Liver (tissue), 8 donors: ENCODE measurements at regions not wholly inside any gene's neighbourhood (a gene's known extent, or its start where the extent isn't known, plus 50 kb on each side); places are given as distances from the start of the nearest gene placed in this dataset.

Experiments
- DNase-seq: peaks from one replicate; pipeline ENCODE4 v3.0.0-alpha.2; 2017; ENCODE audit warnings: low spot score
- H3K27ac ChIP-seq, 2 donors: one replicate each; pipeline ENCODE4 v1.7.0; 2013; ENCODE audit warnings: inconsistent platforms in 2 of 2, low read length in 2 of 2, control low read depth in 1 of 2, low read depth in 1 of 2, mild to moderate bottlenecking in 1 of 2
- H3K27me3 ChIP-seq, 4 donors: one replicate each; pipeline versions ENCODE4 v1.6.1 to v1.7.0; 2013; ENCODE audit warnings: low read length in 3 of 4, inconsistent platforms in 1 of 4, mild to moderate bottlenecking in 1 of 4, moderate library complexity in 1 of 4; ENCODE audit not compliant: control insufficient read depth in 4 of 4, insufficient read depth in 4 of 4
- H3K36me3 ChIP-seq, 4 donors: one replicate each; pipeline versions ENCODE4 v1.6.1 to v1.7.0; 2013; ENCODE audit warnings: low read length in 3 of 4, mild to moderate bottlenecking in 3 of 4, low read depth in 1 of 4, moderate library complexity in 1 of 4; ENCODE audit not compliant: control insufficient read depth in 4 of 4, insufficient read depth in 3 of 4
- H3K4me1 ChIP-seq, 4 donors: one replicate each; pipeline versions ENCODE4 v1.6.1 to v1.7.0; 2013; ENCODE audit warnings: low read length in 3 of 4, mild to moderate bottlenecking in 3 of 4, moderate library complexity in 1 of 4; ENCODE audit not compliant: control insufficient read depth in 4 of 4, insufficient read depth in 4 of 4
- H3K4me3 ChIP-seq, 3 donors: one replicate each; pipeline versions ENCODE4 v1.6.1 to v1.7.0; 2013; ENCODE audit warnings: low read length in 3 of 3, control low read depth in 1 of 3, low read depth in 1 of 3, mild to moderate bottlenecking in 1 of 3
- H3K9ac ChIP-seq, 2 donors: one replicate each; pipeline ENCODE4 v1.7.0; 2013; ENCODE audit warnings: low read length in 2 of 2, mild to moderate bottlenecking in 2 of 2, moderate library complexity in 2 of 2, control low read depth in 1 of 2, low read depth in 1 of 2
- H3K9me3 ChIP-seq, 4 donors: one replicate each; pipeline versions ENCODE4 v1.6.1 to v1.7.0; 2013; ENCODE audit warnings: low read length in 3 of 4; ENCODE audit not compliant: control insufficient read depth in 4 of 4
- ATF3 ChIP-seq: IDR thresholded peaks from 2 replicates; pipeline ENCODE4 v1.6.1; 2016; ENCODE audit warnings: antibody characterized with exemption
- EGR1 ChIP-seq, 2 donors: IDR thresholded peaks; 2 replicates each; pipeline ENCODE4 v1.6.1; 2016 to 2018; ENCODE audit warnings: antibody characterized with exemption in 2 of 2, low read depth in 2 of 2
- FOXA1 ChIP-seq: IDR thresholded peaks from 2 replicates; pipeline ENCODE4 v1.6.1; 2016; ENCODE audit warnings: antibody characterized with exemption
- FOXA2 ChIP-seq: IDR thresholded peaks from 2 replicates; pipeline ENCODE4 v1.6.1; 2016; ENCODE audit warnings: antibody characterized with exemption
- GABPA ChIP-seq, 2 donors: IDR thresholded peaks in 1 of 2; conservative IDR thresholded peaks in 1 of 2; 2 replicates each; pipeline ENCODE4 v1.6.1; 2016; ENCODE audit warnings: antibody characterized with exemption in 2 of 2, mild to moderate bottlenecking in 1 of 2, moderate library complexity in 1 of 2
- HNF4G ChIP-seq: IDR thresholded peaks from 2 replicates; pipeline ENCODE4 v1.6.1; 2016; ENCODE audit warnings: antibody characterized with exemption
- JUND ChIP-seq, 2 donors: IDR thresholded peaks; 2 replicates each; pipeline ENCODE4 v1.6.1; 2016; ENCODE audit warnings: antibody characterized with exemption in 2 of 2
- NR2F2 ChIP-seq: IDR thresholded peaks from 2 replicates; pipeline ENCODE4 v1.6.1; 2016; ENCODE audit warnings: antibody characterized with exemption
- RAD21 ChIP-seq, 2 donors: IDR thresholded peaks; 2 replicates each; pipeline ENCODE4 v1.6.1; 2016; ENCODE audit warnings: antibody characterized with exemption in 2 of 2, mild to moderate bottlenecking in 2 of 2
- RXRA ChIP-seq, 2 donors: IDR thresholded peaks; 2 replicates each; pipeline ENCODE4 v1.6.1; 2017 to 2018; ENCODE audit warnings: antibody characterized with exemption in 2 of 2, mild to moderate bottlenecking in 1 of 2
- SP1 ChIP-seq: IDR thresholded peaks from 2 replicates; pipeline ENCODE4 v1.6.1; 2018; ENCODE audit warnings: antibody characterized with exemption, mild to moderate bottlenecking
- TAF1 ChIP-seq: conservative IDR thresholded peaks from 2 replicates; pipeline ENCODE4 v1.6.1; 2016; ENCODE audit warnings: antibody characterized with exemption, mild to moderate bottlenecking
- YY1 ChIP-seq: IDR thresholded peaks from 2 replicates; pipeline ENCODE4 v1.6.1; 2016; ENCODE audit warnings: antibody characterized with exemption, mild to moderate bottlenecking
- WGBS: extraction: QIAGEN DNeasy Blood & Tissue Kit; methylation state at CpG from one replicate; pipeline ENCODE4 v1.1.7; 2013; 5-methylcytosine and 5-hydroxymethylcytosine counted together
- TF ChIP-seq, protein P1 (sequence below): fragments of 150-350 bp; IDR thresholded peaks from 2 replicates; pipeline ENCODE4 v1.5.1; 2017; ENCODE audit warnings: improper control_type of control experiment, low read depth, low read length; ENCODE audit not compliant: missing input control
- TF ChIP-seq, protein P2 (sequence below): IDR thresholded peaks from 2 replicates; pipeline ENCODE4 v1.6.1; 2016; ENCODE audit warnings: antibody characterized with exemption
- donor health status: healthy.
- donor health status: healthy.
- donor health status: healthy.
- donor health status: healthy.
- donor health status: healthy.

DNA sequence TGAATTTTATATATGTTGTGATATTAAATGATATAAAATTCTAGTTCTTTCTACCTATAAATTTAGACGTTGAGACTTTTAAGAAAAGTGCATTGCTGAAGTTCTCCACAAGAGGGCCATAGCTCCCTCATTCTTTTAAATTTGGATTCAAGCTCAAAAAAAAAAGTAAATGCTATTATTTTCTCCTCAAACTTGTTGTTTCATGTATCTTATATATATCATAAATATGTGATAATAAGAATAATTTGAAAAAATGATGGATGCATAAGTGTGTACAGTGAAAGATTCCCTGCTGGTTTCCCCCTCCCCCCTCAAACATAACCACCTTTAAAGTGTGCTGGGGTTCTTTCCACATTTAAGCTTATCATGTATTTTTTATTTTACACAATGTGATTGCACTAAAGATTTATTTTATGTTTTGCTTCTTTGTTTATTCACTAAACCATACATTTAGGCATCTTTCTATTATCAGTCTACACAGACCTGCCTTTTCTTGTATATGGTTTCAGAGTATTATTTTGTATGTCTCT is 769.4 kb upstream of the GOLIM4 start:
- no peak for DNase-seq
- H3K36me3 ChIP-seq: no peaks in the 10 kb centered on the region
- peaks cover 0 to 2% (median 0%) of the 10 kb centered on the region in 4 donors for H3K4me1 ChIP-seq
- H3K9ac ChIP-seq: no peak overlapping the region
- TF ChIP-seq, protein P1, sequence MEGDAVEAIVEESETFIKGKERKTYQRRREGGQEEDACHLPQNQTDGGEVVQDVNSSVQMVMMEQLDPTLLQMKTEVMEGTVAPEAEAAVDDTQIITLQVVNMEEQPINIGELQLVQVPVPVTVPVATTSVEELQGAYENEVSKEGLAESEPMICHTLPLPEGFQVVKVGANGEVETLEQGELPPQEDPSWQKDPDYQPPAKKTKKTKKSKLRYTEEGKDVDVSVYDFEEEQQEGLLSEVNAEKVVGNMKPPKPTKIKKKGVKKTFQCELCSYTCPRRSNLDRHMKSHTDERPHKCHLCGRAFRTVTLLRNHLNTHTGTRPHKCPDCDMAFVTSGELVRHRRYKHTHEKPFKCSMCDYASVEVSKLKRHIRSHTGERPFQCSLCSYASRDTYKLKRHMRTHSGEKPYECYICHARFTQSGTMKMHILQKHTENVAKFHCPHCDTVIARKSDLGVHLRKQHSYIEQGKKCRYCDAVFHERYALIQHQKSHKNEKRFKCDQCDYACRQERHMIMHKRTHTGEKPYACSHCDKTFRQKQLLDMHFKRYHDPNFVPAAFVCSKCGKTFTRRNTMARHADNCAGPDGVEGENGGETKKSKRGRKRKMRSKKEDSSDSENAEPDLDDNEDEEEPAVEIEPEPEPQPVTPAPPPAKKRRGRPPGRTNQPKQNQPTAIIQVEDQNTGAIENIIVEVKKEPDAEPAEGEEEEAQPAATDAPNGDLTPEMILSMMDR: peak; percentile 50
- no peak for TF ChIP-seq FOXA1
- no peak for TF ChIP-seq FOXA2
- no peak for TF ChIP-seq RXRA (IDR thresholded peaks at IDR 0.05)
- no peak for TF ChIP-seq HNF4G
- TF ChIP-seq SP1: no peak
- peak; percentile 49 to 70 for TF ChIP-seq RAD21 (IDR thresholded peaks at IDR 0.05)
- 0% methylated on average over 1 of the region's 1 CpG for WGBS
- no peaks in the 10 kb centered on the region for H3K9me3 ChIP-seq
- no peak overlapping the region for H3K27ac ChIP-seq
- peaks cover 0 to 3% (median 0%) of the 10 kb centered on the region in 4 donors for H3K27me3 ChIP-seq
- H3K4me3 ChIP-seq: no peak overlapping the region

- no peak overlapping the region for H3K4me3 ChIP-seq
- TF ChIP-seq, protein P1: no peak
- TF ChIP-seq GABPA (IDR thresholded peaks at IDR 0.05 in 1 of 2, conservative IDR thresholded peaks at IDR 0.05 in 1 of 2): no peak
- no peak for TF ChIP-seq RXRA (IDR thresholded peaks at IDR 0.05)
- no peak for TF ChIP-seq NR2F2
- no peak for TF ChIP-seq RAD21 (IDR thresholded peaks at IDR 0.05)
- TF ChIP-seq SP1: no peak
- no peak overlapping the region for H3K27ac ChIP-seq
- no peaks in the 10 kb centered on the region for H3K9me3 ChIP-seq
- peaks cover 0 to 3% (median 0%) of the 10 kb centered on the region in 4 donors for H3K27me3 ChIP-seq
- H3K9ac ChIP-seq: no peak overlapping the region
- no peak for DNase-seq
- 57% methylated on average over 14 of the region's 14 CpGs for WGBS
- H3K36me3 ChIP-seq: no peaks in the 10 kb centered on the region
- peaks cover 0 to 2% (median 0%) of the 10 kb centered on the region in 4 donors for H3K4me1 ChIP-seq
Observed at GRCh38 chr3:168864107-168865021, 768.6 kb upstream of the GOLIM4 start.

- no peak overlapping the region for H3K9ac ChIP-seq
- H3K27ac ChIP-seq: no peak overlapping the region
- H3K27me3 ChIP-seq: peaks cover 0 to 3% (median 0%) of the 10 kb centered on the region in 4 donors
- WGBS: 79% methylated on average over 2 of the region's 2 CpGs
- H3K36me3 ChIP-seq: no peaks in the 10 kb centered on the region
- no peaks in the 10 kb centered on the region for H3K9me3 ChIP-seq
- peaks cover 0 to 7% (median 3%) of the 10 kb centered on the region in 4 donors for H3K4me1 ChIP-seq
- H3K4me3 ChIP-seq: no peak overlapping the region
- no peak for DNase-seq
- TF ChIP-seq GABPA (IDR thresholded peaks at IDR 0.05 in 1 of 2, conservative IDR thresholded peaks at IDR 0.05 in 1 of 2) (no peak), NR2F2 (no peak), TAF1 (no peak), HNF4G (no peak), JUND (IDR thresholded peaks at IDR 0.05) (no peak), ATF3 (no peak), FOXA2 (no peak), RXRA (IDR thresholded peaks at IDR 0.05) (no peak), FOXA1 (no peak), YY1 (no peak), EGR1 (IDR thresholded peaks at IDR 0.05; ENCODE audit: low read depth in 2 of 2) (no peak)
- TF ChIP-seq, protein P2, sequence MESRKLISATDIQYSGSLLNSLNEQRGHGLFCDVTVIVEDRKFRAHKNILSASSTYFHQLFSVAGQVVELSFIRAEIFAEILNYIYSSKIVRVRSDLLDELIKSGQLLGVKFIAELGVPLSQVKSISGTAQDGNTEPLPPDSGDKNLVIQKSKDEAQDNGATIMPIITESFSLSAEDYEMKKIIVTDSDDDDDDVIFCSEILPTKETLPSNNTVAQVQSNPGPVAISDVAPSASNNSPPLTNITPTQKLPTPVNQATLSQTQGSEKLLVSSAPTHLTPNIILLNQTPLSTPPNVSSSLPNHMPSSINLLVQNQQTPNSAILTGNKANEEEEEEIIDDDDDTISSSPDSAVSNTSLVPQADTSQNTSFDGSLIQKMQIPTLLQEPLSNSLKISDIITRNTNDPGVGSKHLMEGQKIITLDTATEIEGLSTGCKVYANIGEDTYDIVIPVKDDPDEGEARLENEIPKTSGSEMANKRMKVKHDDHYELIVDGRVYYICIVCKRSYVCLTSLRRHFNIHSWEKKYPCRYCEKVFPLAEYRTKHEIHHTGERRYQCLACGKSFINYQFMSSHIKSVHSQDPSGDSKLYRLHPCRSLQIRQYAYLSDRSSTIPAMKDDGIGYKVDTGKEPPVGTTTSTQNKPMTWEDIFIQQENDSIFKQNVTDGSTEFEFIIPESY: no peak
- TF ChIP-seq, protein P1: no peak
Observed at GRCh38 chr3:168863561-168863960, 767.8 kb upstream of the GOLIM4 start.
